ENCODE measurements at regions not wholly inside any gene's neighbourhood (a gene's known extent, or its start where the extent isn't known, plus 50 kb on each side); places are given as distances from the start of the nearest gene placed in this dataset.

DNA sequence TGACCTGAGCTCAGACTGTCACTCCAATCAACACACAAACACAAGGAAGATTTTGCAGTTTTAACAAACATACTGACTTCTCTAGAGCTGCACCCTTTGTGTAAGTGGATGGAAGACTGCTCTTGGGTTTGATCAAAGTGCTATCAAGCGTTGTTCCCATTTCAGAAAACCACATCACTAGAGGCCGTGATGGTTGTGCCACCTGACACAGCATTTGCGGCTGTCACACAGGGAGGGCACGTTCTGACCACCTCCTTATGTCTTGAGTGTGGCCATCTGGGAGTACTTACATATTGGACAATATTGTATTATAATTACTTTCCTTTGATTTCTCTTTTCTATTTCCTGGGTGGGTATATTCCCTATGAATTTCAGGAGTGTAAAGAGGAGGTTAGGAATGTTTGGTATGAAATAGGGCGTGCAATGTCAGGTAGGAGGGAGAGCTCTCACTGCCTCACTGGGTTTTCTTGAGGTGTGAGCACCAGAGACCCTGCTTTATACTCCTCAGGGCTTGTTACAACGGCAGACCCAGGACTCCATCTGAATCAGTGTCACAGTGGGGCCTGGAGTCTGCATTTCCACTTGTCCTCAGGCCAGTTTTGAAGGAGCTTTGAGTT is 74.3 kb downstream of the SYNE3 start:
- no peak for DNase-seq

DNA sequence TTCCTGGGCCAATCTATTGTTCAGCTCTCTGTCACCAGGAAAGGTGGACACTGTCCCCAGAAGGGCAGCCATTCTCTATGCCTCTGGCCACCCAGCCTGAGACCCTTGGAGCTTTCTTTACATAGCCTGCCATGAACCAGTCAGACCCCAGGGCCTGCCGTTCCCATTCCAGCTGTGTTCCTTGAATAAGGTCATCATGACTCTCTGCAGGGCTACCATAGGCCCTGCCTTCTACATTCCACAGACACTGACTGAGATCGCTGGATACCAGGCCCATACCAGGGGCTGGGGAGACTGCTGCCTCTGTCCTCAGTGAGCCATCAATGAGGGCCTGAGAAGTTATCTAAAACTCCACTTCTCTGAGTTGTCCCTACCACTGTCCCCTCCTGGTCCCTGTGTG is 75.5 kb downstream of the SYNE3 start:
- DNase-seq = no peak

DNA sequence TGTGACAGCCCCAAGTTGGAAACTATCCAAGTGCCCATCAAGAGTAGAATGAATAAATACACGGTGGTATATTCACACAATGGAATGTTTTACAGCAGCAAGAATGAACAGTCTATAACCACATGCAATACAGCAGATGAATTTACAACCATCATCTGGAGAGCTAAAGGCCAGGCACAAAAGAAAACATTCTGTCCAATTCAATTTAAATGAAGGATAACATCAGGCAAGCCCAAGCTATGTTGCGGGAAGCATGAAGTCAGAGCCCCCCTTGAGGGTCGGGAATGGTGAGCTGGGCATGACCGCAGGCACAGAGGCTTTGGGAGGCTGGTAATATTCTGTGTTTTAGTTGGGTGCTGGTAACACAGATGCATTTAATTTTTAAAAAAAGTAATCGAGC is 76.0 kb downstream of the SYNE3 start:
- no peak for DNase-seq

DNA sequence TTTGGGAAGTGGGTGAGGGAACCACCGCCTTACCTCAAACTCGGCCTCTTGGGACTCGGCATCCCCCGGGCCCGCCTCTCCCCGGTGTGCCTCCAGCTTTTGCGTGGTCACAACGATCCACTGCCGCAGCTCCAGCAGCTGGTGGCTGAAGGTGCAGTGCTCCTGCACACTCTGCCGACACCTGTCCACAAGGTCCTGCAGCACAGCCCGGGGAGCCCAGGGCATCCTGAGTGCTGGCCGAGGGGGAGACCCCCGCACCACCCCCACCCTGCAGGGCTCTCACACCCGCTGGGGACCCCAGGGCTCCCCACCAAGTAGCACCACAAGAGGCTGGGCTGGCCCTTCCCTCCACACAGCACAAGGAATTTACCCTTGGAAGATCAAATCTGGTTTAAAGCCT is 76.6 kb downstream of the SYNE3 start:
- no peak for DNase-seq

DNA sequence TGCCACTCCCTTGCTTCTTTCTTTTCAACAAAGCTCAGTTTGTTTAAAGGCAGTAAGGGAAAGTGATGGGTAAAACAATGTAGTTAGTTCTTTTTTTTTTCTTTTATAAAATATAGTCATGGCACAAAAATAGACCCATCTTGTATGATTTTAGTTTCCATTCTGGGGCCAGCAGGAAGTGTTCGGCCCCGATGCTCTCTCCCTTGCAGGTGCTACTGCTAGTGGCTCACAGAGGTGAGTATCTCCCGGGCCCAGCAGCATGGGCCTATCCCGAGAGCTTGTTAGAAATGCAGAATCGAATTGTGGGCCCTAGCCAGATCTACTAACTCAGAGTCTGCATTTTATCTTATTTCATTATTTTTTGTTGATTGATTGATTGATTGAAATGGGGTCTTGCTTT is 78.7 kb downstream of the SYNE3 start:
- DNase-seq = no peak

DNA sequence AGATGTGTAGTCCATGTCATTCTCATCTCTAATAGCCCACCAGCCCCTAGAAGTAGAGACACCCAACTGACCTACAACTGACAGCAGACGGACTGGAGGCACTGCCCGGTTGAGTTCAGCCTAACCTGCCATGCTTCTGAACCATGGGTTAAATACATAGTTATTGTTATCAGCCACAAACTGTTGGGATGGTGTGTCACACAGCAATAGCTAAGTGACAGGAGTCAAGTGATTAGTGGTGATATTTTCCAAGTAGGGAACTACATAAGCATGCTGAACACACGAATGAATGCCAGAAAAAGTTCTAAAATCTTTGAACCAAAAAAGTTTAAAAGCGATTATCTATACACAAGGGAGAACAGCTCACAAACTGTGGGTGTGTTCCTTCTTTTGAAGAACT is 80.1 kb downstream of the SYNE3 start:
- no peak for DNase-seq

DNA sequence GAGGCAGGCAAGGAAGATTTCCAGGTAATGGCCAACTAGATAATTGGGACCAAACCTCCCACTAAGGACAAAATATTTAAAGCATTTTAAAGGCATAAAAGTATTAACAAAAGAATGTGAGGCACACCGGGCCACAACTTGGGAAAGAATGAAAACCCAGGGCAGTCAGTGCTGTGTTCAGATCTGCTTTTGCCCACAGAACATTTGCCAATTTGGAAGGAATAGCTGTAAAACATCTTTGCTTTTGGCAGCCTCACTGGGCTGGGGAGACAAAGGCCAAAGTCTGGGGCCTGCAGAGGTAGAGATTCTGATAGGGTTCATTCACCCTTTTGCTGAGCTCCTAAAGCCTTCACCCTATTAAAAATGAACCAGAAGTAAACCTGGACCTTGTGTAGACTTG is 82.3 kb downstream of the SYNE3 start:
- no peak for DNase-seq

DNA sequence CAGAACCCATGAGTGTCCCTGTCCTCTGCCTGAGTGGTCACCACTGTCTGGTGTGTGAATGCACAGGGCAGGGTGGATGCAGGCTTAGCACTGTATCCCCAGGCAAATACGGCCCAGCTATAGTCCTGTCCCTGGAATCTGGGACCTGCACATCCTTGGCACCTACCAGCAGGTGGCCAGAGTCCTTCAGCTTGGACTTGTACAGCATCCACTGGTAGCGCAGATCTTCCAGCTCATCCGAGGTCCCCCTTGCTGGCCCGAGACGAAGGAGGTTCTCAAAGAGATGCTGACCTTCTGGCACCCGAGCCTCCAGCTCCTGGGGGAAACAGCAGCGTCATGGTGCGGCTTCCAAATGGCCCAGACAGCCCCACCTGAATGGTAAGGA is 83.4 kb downstream of the SYNE3 start:
- no peak for DNase-seq

DNA sequence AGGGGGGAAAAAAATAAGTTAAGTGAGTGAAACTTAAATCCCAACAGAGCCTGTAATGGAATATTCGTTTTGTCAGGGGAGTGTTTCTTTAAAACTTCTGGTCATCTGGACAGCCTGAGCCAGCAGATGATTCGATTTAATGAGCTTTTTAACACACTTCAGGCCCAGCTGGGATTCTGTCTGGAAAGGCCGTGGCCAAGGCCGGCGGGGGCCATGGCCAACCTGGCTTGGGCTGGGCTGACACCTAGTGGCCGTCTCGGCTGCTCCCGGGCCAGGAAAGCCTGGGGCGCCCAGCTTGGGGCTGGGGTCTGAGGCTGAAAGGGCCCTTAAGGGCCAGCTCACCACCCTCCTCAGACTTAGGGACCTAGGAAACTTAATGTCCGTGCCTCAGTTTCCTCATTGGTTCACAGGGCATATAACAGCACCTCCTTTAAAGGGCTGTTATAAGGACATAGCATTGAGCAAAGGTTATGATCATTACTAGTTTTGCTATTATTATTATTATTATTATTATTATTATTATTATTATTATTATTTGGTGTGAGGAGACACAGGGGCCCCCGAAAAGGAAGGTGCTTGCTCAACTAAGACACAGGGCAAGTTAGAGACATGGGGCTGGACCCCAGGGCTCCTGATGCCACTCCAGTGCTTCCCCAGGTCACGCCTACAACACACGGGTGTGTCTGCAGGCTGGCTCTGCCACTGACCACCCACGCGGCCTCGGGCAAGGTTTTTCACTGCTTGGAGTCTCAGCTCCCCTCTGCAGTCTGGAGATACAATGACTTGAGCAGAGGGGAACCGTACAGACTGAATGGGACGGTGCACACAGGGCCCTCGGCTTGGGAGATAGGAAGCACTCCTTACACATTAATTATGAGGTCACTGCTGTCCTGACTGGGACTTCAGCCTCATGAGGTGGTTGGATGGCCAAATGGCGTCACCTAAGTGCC is 84.0 kb downstream of the SYNE3 start:
- DNase-seq = peak; percentile 62 to 80 (median 62)

DNA sequence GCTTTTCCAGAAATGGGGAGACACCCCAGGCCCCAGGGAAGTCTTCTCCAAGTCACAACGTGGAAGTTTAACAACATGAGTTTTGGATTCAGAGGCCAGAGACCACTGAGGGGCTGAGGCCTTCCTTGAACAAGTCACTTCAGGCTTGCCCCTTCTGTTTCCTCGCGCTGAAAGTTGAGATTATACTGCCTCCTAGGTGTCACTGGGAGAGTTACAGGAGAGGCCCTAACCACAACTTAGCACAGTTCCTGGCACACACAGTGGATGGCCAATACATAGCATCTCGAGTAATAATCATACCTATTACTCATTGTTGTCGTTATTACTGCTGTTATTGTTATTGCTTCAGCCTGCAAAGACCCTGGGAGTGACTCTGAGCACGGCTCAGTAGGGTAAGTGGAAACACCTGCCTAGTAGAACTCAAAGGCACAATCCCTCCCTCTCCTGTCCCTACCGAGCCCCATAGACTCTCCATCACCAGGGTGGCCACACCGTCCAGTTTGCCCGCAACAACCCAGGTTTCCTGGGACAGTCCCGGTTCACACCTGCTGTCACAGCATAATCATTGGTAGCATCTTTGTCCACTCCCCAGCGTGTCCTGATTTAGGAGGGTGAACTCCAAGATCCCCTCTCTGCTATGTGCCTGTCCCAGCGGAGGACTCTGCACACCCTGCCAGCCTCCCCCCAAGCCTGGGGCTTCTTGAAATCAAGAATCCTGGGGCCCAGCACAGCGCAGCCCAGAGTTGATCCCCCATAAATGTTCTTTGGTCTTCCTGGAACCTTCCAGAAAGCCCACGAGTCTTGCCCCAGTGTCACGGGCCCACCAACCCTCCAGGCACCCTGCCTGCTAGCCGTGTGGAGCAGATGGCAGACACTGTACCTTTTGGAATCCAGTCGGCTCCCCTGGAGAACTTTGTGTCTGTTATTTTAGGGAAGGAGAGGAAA is 85.0 kb downstream of the SYNE3 start:
- peak; percentile 13 to 65 (median 52) for DNase-seq

DNA sequence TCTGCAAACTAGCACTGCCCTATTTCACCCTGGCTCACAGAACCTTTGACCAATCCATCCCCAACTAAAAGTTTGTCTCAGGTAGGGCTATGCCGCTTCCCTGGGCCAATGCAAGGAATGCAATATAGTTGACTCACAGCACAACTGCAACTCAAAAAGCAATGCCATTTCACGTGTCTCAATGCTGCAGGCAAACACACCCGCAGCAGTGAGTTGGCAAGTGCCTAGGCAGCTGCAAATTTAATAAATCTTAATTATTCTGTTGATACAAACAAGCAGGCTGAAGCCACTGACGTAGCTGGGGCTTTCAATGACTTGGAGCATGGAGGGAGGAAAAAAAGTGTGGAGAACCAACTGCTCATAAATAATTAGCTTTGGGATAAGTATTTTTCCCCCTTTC is 87.9 kb downstream of the SYNE3 start:
- no peak for DNase-seq

DNA sequence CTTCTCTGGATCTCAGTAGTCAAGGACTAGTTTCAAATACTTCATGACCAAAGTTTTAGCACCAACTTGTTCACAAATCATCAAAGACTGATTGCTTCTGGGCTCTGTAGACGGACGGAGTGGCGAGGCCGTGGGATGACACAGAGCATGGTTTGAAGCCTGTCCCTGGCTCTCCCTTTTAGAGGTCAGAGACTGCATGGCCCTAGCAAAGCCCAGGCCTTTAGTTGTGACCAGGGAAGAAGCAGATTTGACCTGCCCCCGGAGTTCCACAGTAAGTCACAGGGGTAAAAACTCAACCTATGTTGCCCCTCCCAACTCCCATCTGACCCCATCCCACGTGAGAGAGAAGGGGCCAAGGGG is 90.4 kb downstream of the SYNE3 start:
- DNase-seq = no peak

DNA sequence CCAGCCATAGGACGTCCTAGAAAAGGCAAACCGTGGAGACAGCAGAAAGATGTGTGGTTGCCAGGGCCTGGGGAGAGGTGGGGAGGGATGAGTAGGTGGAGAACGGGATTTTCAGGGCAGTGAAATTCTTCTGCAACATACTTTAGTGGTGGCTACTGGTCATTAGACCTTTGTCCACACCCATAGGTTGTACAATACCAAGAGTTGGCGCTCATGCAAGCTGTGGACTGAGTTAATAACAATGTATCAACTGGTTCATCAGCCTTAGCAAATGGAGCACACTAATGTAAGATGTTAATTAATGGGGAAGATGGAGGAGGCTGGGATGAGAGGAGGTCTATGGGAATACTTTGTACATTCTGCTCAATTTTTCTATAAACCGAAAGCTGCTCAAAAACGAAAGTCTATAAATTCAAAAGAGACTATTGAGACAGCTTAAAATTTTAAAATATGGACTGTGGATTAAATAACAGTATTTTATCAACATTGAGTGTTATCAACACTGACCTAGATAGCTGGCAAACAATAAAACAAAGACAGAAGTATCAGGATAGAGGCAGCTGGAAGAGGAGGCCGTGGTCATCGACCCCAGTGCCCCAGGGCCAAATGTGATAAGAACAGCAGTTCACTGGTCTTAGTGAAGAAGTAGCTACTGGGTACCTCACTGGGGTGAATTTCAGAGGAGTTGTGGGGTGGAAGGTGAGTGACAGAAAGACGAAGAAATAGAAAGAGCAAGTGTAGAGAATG is 90.9 kb downstream of the SYNE3 start:
- DNase-seq = no peak

DNA sequence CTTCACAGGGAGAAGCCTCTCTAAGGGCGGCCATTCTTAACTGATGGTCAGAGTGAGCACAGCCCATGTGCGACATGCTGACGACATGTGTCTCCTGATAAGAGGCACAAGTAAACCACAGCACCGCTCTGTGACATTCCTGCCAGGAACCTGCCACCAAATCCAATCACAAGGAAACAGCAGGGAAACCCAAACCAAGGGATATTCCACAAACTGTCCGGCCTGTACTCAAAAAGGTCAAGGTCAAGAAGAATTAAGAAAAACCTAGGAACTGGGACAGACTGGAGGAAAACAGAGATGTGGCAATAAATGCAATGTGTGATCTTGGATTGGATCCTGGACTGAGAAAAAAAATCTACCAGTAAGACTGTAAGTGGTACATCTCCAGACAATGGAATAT is 91.9 kb downstream of the SYNE3 start:
- no peak for DNase-seq

DNA sequence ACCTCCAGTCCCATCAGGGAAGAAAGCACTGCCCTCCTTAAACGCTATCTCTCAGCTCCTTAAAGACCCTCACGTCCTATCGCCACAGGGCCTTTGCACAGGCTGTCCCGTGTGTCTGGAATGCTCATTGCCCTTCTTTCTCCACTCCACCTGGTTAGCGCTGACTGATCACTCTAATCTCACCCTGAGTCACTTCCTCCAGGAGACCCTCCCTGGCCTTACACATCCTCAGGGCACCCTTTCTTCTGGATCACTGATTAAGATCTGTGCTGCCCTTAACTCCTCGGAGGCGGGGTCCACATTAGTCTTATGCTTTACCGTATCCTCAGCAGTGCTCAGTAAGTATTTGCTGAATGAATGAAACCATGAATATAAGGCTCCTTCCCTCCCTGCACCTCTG is 94.7 kb downstream of the SYNE3 start:
- DNase-seq = no peak

DNA sequence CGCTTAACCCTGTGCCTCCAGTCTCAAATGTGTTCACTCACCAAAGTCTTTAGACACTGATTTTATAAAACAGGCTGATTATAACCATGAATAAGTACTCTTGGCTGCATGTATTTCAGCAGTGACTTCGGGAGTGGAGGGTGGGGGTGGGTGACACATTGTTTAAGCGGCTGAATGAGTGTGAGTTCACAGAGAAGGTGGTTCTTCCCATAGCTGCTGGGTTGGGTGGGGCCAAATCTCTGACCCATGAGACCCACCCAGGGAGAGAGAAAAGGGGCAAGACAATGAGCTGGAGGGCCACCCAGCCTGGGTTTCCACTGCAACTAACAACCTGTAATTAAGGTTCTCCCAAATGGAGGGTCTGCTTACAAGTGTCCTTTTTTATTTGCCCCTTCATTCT is 96.4 kb downstream of the SYNE3 start:
- DNase-seq = no peak

DNA sequence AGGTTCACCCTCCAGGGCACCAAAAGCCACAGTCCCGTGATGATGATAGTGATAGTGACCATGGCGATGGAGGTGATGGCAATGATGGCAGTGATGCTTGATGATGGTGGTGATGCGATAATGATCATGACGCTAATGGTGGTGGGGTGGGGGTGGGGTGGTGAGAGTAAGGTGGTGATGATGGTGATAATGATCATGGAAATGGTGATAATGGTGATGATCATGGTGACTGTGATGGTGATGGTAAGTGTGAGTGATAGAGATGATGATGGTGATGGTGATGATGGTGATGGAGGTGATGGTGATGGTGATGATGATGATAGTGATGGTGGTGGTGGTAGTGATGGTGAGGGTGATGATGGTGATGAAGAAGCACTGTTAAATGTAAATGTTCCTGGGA is 96.9 kb downstream of the SYNE3 start:
- DNase-seq = no peak

DNA sequence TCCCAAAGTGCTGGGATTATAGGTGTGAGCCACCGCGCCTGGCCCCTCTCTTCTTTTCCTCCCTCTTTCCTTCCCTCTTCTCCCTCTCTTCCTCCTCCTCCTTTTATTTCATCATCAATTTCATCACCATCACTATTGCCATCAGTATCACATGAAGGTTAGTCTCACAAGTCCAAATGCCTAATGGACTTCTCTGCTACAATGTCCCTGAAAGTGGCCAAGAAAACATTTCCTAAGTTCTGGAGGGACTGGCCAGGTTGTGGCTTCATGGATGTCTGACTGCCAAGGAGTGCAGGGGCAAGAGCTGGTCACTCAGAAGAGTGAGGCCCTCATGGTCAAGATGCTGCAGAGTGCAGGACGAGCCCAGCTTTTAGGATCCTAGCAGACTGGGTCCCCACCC is 97.6 kb downstream of the SYNE3 start:
- no peak for DNase-seq

DNA sequence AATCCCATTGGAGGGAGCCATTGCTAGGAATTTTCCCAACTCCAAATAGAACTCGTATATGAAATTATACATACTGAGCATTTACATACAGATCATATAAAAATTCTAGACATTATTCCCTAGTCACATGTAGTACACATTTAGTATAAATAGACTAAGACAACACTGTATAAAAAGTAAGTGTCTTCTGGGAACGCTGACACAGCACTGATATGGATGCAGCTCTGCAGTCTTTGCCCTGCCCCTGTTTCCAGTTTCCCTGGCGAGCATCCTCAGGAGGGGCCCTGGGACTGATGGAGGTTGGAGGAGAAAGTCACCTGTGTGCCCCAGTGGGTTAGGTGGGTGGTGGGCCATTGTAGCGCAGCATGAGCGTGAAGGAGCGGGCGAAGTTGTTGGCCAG is 97.8 kb upstream of the CLMN start:
- no peak for DNase-seq

DNA sequence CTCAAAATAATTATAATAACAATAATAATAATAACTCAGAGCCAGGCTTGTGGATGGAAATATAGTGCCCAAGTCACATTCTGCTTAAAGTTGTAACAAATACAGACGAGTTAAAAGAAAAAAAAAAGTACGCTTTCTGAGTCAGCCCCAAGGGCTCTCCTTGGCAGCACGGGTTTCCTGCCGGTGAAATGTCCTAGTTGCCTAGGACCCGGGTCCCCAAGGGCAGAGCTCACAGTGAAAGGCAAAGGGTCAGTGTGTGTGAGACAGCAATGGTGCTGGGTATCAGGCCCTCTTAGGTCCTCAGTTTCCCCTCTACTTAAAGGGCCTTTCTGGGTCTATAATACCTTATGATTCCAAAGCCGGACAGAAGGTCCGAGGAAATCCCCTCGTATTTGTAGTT is 96.3 kb upstream of the CLMN start:
- DNase-seq = no peak

DNA sequence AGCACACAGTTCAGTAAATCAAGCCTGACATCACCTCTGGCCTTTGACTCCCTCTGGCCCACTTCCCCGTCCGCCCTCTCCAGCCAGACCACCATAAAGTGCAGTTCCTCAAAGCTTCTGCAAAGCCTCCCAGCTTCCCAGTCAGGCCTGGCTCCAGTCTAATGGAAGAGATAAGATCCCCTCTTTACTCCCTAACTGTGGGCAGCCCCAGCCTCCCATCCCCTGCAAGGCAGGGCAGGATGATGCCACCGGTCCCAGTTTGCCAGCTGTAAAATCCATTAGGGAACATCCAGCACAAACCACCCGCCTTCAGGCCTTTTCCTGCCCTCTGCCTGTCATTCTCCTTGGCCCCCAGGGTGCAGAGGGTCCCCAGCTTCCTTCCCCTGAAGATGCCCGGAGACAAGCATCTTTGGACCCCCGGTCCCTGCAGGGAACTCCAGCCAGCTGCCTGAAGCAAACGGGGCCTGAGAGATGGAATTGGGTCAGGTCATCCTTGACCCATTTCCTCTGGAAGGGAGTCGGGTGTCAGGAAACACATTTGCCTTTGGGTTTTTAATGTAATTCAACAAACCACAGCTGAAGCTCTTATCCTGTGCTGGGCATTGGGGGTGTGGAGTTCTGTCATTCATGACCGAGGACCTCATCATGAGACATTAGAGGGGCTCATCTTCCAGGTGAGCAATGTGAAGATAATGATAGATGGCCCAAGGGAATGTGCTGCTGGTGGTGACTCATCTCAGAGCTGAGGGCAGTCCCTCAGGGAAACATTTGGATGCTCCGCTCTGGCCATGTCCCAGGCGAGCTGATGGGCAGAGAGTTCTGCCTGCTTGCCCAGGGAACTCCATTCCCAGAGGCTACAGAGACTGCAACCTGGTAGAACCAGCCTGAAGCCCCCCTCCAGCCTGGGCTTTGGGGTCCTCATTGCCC is 93.8 kb upstream of the CLMN start:
- peak in 1 of 3 experiments; percentile 59 for DNase-seq

DNA sequence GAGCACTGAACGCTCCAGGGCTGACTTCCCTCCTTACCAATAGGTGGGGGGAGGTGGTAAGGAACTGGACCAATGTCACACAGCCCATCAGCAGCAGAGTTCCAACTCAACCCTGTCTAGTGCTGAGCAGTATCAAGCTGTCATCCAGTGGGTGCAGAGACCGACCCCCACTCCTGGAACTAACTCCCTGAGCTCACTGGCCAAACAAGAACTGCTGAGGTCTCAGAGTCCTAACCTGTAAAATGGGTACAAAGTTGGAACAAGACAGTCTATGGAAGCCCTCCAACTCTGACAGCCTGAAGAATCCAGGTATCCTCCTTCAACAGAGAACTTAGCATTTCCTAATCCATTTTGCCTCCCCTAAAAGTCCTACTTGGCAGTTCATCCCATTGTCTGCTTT is 91.1 kb upstream of the CLMN start:
- no peak for DNase-seq
